Epithelial cell of prostate (primary cell): ENCODE measurements at regions not wholly inside any gene's neighbourhood (a gene's known extent, or its start where the extent isn't known, plus 50 kb on each side); places are given as distances from the start of the nearest gene placed in this dataset.
"Not testable (repeated sequence)": the region's sequence is repeated elsewhere in the genome, so short reads cannot be mapped to it uniquely, and the experiment has no call there.

Source experiments
- DNase-seq: peaks from one replicate; pipeline ENCODE4 v3.0.0-alpha.2; 2011; ENCODE audit warnings: low read depth, low spot score
- H3K27ac ChIP-seq: fragments of 450-650 bp; 2 replicates; pipeline ENCODE4 v1.5.1; 2017; ENCODE audit warnings: mild to moderate bottlenecking

DNA sequence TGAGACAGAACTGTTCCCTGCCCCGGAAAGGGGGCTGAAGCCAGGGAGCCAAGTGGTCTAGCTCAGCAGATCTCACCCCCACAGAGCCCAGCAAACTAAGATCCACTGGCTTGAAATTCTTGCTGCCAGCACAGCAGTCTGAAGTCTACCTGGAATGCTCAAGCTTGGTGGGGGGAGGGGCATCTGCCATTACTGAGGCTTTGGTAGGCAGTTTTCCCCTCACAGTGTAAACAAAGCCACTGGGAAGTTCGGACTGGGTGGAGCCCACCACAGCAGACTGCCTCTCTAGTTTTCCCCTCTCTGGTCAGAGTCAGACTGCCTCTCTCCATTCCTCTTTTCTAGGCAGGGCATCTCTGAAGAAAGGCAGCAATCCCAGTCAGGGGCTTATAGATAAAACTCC, 68.5 kb upstream of the MAN1A1 start:
- DNase-seq, H3K27ac ChIP-seq: not testable (repeated sequence)

DNA sequence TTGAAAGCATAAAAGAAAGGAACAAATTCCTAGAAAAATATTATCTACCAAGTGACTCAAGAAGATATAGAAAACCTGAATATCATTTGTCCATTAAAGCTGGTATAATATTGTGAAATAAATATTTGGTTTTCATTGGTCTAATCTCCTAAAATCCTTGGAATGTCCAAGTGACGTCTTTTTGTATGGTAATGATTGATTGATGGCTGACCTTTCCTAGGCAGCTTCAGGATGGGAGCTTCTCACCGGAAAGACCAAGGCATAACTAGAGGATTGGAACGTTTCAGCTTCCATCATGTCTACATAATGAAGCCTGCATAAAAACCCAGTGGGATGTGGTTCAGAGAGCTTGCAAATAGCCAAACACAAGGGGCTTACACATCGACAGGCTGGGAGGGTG, 57.6 kb upstream of the MAN1A1 start:
- H3K27ac ChIP-seq, result no peak overlapping the region
- DNase-seq, result no peak

DNA sequence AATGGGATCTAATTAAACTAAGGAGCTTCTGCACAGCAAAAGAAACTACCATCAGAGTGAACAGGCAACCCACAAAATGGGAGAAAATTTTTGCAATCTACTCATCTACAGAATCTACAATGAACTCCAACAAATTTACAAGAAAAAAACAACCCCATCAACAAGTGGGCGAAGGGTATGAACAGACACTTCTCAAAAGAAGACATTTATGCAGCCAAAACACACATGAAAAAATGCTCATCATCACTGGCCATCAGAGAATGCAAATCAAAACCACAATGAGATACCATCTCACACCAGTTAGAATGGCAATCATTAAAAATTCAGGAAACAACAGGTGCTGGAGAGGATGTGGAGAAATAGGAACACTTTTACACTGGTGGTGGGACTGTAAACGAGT, 55.6 kb upstream of the MAN1A1 start:
- not testable (repeated sequence) for H3K27ac ChIP-seq, DNase-seq
